ENCODE measurements at regions not wholly inside any gene's neighbourhood (a gene's known extent, or its start where the extent isn't known, plus 50 kb on each side); places are given as distances from the start of the nearest gene placed in this dataset.

- TF ChIP-seq POLR2A (IDR thresholded peaks at IDR 0.05) (no peak), CTCF (IDR thresholded peaks at IDR 0.05) (no peak)
Measured at GRCh38 chr22:27687984-27688545, 113.5 kb downstream of the MN1 start.

Data from Peyer's patch (tissue), 4 donors.